KMS-11 (cell line): ENCODE measurements at regions not wholly inside any gene's neighbourhood (a gene's known extent, or its start where the extent isn't known, plus 50 kb on each side); places are given as distances from the start of the nearest gene placed in this dataset.

Source experiments
- H2AFZ ChIP-seq: fragments of 200-600 bp; sonication (generic); 2 replicates; pipeline ENCODE4 v1.6.1; 2016; ENCODE audit warnings: antibody characterized with exemption, mixed run types, low read depth
- H3K27ac ChIP-seq: fragments of 200-600 bp; sonication (generic); 2 replicates; pipeline ENCODE4 v1.6.1; 2016; ENCODE audit warnings: mild to moderate bottlenecking, mixed run types
- H3K27me3 ChIP-seq: fragments of 200-600 bp; sonication (generic); 2 replicates; pipeline ENCODE4 v1.6.1; 2017; ENCODE audit warnings: mild to moderate bottlenecking, low read depth, mixed run types, moderate library complexity; ENCODE audit not compliant: insufficient read depth
- H3K36me3 ChIP-seq: fragments of 200-600 bp; sonication (generic); 2 replicates; pipeline ENCODE4 v1.6.1; 2017; ENCODE audit warnings: mild to moderate bottlenecking, mixed run types; ENCODE audit not compliant: insufficient read depth
- H3K4me1 ChIP-seq: fragments of 200-600 bp; sonication (generic); 2 replicates; pipeline ENCODE4 v1.6.1; 2016; ENCODE audit warnings: mild to moderate bottlenecking, low read depth, mixed run types; ENCODE audit not compliant: poor library complexity, severe bottlenecking
- H3K4me2 ChIP-seq: fragments of 200-600 bp; sonication (generic); 2 replicates; pipeline ENCODE4 v1.7.0; 2016; ENCODE audit warnings: mild to moderate bottlenecking, mixed run types
- H3K4me3 ChIP-seq: fragments of 200-600 bp; sonication (generic); IDR thresholded peaks from 2 replicates; pipeline ENCODE4 v1.6.1; 2017; ENCODE audit warnings: low read depth, low read length, mixed read lengths; ENCODE audit not compliant: insufficient read depth
- H3K79me2 ChIP-seq: fragments of 200-600 bp; sonication (generic); 2 replicates; pipeline ENCODE4 v1.6.1; 2016; ENCODE audit warnings: low read depth, mixed run types; ENCODE audit not compliant: insufficient read depth
- H3K9ac ChIP-seq: fragments of 200-600 bp; sonication (generic); 2 replicates; pipeline ENCODE4 v1.6.1; 2016; ENCODE audit warnings: mild to moderate bottlenecking, mixed run types
- H4K20me1 ChIP-seq: fragments of 200-600 bp; sonication (generic); 2 replicates; pipeline ENCODE4 v1.6.1; 2016; ENCODE audit warnings: mild to moderate bottlenecking, mixed run types; ENCODE audit not compliant: insufficient read depth
- CTCF ChIP-seq: fragments of 200-600 bp; sonication (generic); conservative IDR thresholded peaks from 2 replicates; pipeline ENCODE4 v1.6.1; 2017; ENCODE audit warnings: low read depth, mild to moderate bottlenecking, antibody characterized with exemption, low read length, moderate library complexity, mixed read lengths

GRCh38 chr10:28384557-28384956, 81.7 kb upstream of the MPP7 start:
- H3K4me1 ChIP-seq: peaks cover 6% of the 10 kb centered on the region
- H4K20me1 ChIP-seq: no peaks in the 10 kb centered on the region
- H3K27ac ChIP-seq: no peak overlapping the region
- H3K4me3 ChIP-seq: no peak overlapping the region
- H3K4me2 ChIP-seq: no peak overlapping the region
- no peak for TF ChIP-seq CTCF
- no peaks in the 10 kb centered on the region for H3K79me2 ChIP-seq
- no peak overlapping the region for H2AFZ ChIP-seq
- no peaks in the 10 kb centered on the region for H3K36me3 ChIP-seq
- no peak overlapping the region for H3K9ac ChIP-seq
- no peaks in the 10 kb centered on the region for H3K27me3 ChIP-seq

GRCh38 chr10:28385748-28386502, 83.1 kb upstream of the MPP7 start:
- Histone ChIP-seq H3K4me2 (no peak overlapping the region), H3K36me3 (no peaks in the 10 kb centered on the region), H3K9ac (no peak overlapping the region), H2AFZ (no peak overlapping the region), H3K79me2 (no peaks in the 10 kb centered on the region), H4K20me1 (no peaks in the 10 kb centered on the region), H3K4me1 (peaks cover 6% of the 10 kb centered on the region), H3K27me3 (no peaks in the 10 kb centered on the region), H3K4me3 (no peak overlapping the region), H3K27ac (no peak overlapping the region)
- TF ChIP-seq CTCF: no peak

- Histone ChIP-seq H4K20me1 (no peaks in the 10 kb centered on the region), H3K4me1 (peaks cover 3% of the 10 kb centered on the region), H3K27ac (no peak overlapping the region), H3K4me3 (no peak overlapping the region), H3K9ac (no peak overlapping the region), H3K79me2 (no peaks in the 10 kb centered on the region), H3K27me3 (no peaks in the 10 kb centered on the region), H3K4me2 (no peak overlapping the region), H3K36me3 (no peaks in the 10 kb centered on the region), H2AFZ (no peak overlapping the region)
- TF ChIP-seq CTCF: no peak
Measured at GRCh38 chr10:28386503-28386868, 83.6 kb upstream of the MPP7 start.

- no peaks in the 10 kb centered on the region for H3K27me3 ChIP-seq
- no peaks in the 10 kb centered on the region for H3K4me1 ChIP-seq
- TF ChIP-seq CTCF: no peak
- no peak overlapping the region for H3K27ac ChIP-seq
- no peak overlapping the region for H2AFZ ChIP-seq
- H3K4me2 ChIP-seq: no peak overlapping the region
- H3K79me2 ChIP-seq: no peaks in the 10 kb centered on the region
- H3K36me3 ChIP-seq: no peaks in the 10 kb centered on the region
- H4K20me1 ChIP-seq: no peaks in the 10 kb centered on the region
- no peak overlapping the region for H3K9ac ChIP-seq
- H3K4me3 ChIP-seq: no peak overlapping the region
Measured at GRCh38 chr10:28387140-28387539, 84.3 kb upstream of the MPP7 start.
